GM23338 (cell line): ENCODE measurements at regions not wholly inside any gene's neighbourhood (a gene's known extent, or its start where the extent isn't known, plus 50 kb on each side); places are given as distances from the start of the nearest gene placed in this dataset.
"Not testable (repeated sequence)": the region's sequence is repeated elsewhere in the genome, so short reads cannot be mapped to it uniquely, and the experiment has no call there.

ENCODE experiments used
- ATAC-seq: fragments of 200-7000 bp; cut with Tn5 transposase; 3 replicates; pipeline ENCODE4 v1.9.1; 2020
- DNase-seq: peaks from one replicate; pipeline ENCODE4 v3.0.0-alpha.2; 2015; ENCODE audit warnings: low spot score
- H2AFZ ChIP-seq: fragments of 200-600 bp; sonication (generic); 2 replicates; pipeline ENCODE4 v1.8.0; 2016; ENCODE audit warnings: antibody characterized with exemption, mild to moderate bottlenecking, moderate library complexity
- H3F3A ChIP-seq: fragments of 200-600 bp; sonication (generic); replicated peaks from 2 replicates; pipeline ENCODE4 v1.8.0; 2017; ENCODE audit warnings: antibody characterized with exemption, mixed run types, low read depth
- H3K27ac ChIP-seq: fragments of 200-600 bp; sonication (generic); 2 replicates; pipeline ENCODE4 v1.6.1; 2016; ENCODE audit warnings: low read depth
- H3K27me3 ChIP-seq: fragments of 200-600 bp; sonication (generic); 2 replicates; pipeline ENCODE4 v1.8.0; 2016; ENCODE audit warnings: mild to moderate bottlenecking, mixed run types, moderate library complexity; ENCODE audit not compliant: insufficient read depth
- H3K36me3 ChIP-seq: fragments of 200-600 bp; sonication (generic); 2 replicates; pipeline ENCODE4 v1.8.0; 2016; ENCODE audit warnings: mild to moderate bottlenecking; ENCODE audit not compliant: insufficient read depth
- H3K4me1 ChIP-seq: fragments of 200-600 bp; sonication (generic); 2 replicates; pipeline ENCODE4 v1.8.0; 2016; ENCODE audit warnings: mild to moderate bottlenecking, moderate library complexity; ENCODE audit not compliant: insufficient read depth
- H3K4me2 ChIP-seq: fragments of 200-600 bp; sonication (generic); 2 replicates; pipeline ENCODE4 v1.7.1; 2017; ENCODE audit warnings: mixed run types
- H3K4me3 ChIP-seq: fragments of 200-600 bp; sonication (generic); 2 replicates; pipeline ENCODE4 v1.6.1; 2016; ENCODE audit warnings: mixed run types
- H3K79me2 ChIP-seq: fragments of 200-600 bp; sonication (generic); replicated peaks from 2 replicates; pipeline ENCODE4 v1.8.0; 2017; ENCODE audit warnings: mild to moderate bottlenecking; ENCODE audit not compliant: insufficient read depth
- H3K9me2 ChIP-seq: fragments of 200-600 bp; sonication (generic); 2 replicates; pipeline ENCODE4 v1.8.0; 2017; ENCODE audit not compliant: insufficient read depth
- H4K20me1 ChIP-seq: fragments of 200-600 bp; sonication (generic); replicated peaks from 2 replicates; pipeline ENCODE4 v1.8.0; 2017; ENCODE audit warnings: mild to moderate bottlenecking; ENCODE audit not compliant: insufficient read depth
- H3K27ac Mint-ChIP-seq: 2 replicates; pipeline ENCODE4 v1.8.0; 2020; ENCODE audit warnings: inconsistent platforms, mild to moderate bottlenecking, moderate library complexity, mixed read lengths
- H3K27me3 Mint-ChIP-seq: 3 replicates; pipeline ENCODE4 v1.8.0; 2022; ENCODE audit warnings: low read depth, mild to moderate bottlenecking, moderate library complexity, mixed read lengths, inconsistent platforms; ENCODE audit not compliant: insufficient read depth, poor library complexity
- H3K36me3 Mint-ChIP-seq: 3 replicates; pipeline ENCODE4 v1.8.0; 2021; ENCODE audit warnings: low read depth, mild to moderate bottlenecking, inconsistent platforms, moderate library complexity, mixed read lengths
- H3K4me1 Mint-ChIP-seq: 3 replicates; pipeline ENCODE4 v1.8.0; 2020; ENCODE audit warnings: mild to moderate bottlenecking, inconsistent platforms, mixed read lengths
- H3K4me3 Mint-ChIP-seq: 3 replicates; pipeline ENCODE4 v1.8.0; 2021; ENCODE audit warnings: moderate library complexity, mild to moderate bottlenecking, inconsistent platforms, mixed read lengths
- H3K9me3 Mint-ChIP-seq: 3 replicates; pipeline ENCODE4 v1.8.0; 2020; ENCODE audit warnings: moderate library complexity, mild to moderate bottlenecking, inconsistent platforms, mixed read lengths
- CREB1 ChIP-seq: fragments of 250-450 bp; sonication (Bioruptor Pico); IDR thresholded peaks from 2 replicates; pipeline ENCODE4 v1.5.0; 2020; ENCODE audit warnings: low read depth, mild to moderate bottlenecking, moderate library complexity
- EZH2 ChIP-seq: fragments of 200-600 bp; sonication (generic); IDR thresholded peaks from one replicate; pipeline ENCODE4 v1.8.0; 2017; ENCODE audit warnings: antibody characterized with exemption, mild to moderate bottlenecking, low read depth; ENCODE audit not compliant: unreplicated experiment
- EZH2phosphoT487 ChIP-seq: fragments of 200-600 bp; sonication (generic); IDR thresholded peaks from one replicate; pipeline ENCODE4 v1.8.1; 2018; ENCODE audit warnings: antibody characterized with exemption; ENCODE audit not compliant: unreplicated experiment
- JUNB ChIP-seq: IDR thresholded peaks from one replicate; pipeline ENCODE4 v1.6.1; 2016; ENCODE audit warnings: antibody characterized with exemption; ENCODE audit not compliant: unreplicated experiment
- NANOG ChIP-seq: IDR thresholded peaks from 2 replicates; pipeline ENCODE4 v1.6.1; 2016; ENCODE audit warnings: antibody characterized with exemption, borderline replicate concordance
- POLR2AphosphoS5 ChIP-seq: IDR thresholded peaks from 2 replicates; pipeline ENCODE4 v1.6.1; 2016; ENCODE audit warnings: antibody characterized with exemption, low read depth
- STAT1 ChIP-seq: IDR thresholded peaks from one replicate; pipeline ENCODE4 v1.6.1; 2016; ENCODE audit warnings: antibody characterized with exemption; ENCODE audit not compliant: unreplicated experiment
- ZNF114 ChIP-seq: fragments of 250-450 bp; sonication (Bioruptor Pico); IDR thresholded peaks from 2 replicates; pipeline ENCODE4 v1.5.0; 2020; ENCODE audit warnings: mild to moderate bottlenecking, moderate library complexity
- ZNF331 ChIP-seq: fragments of 250-450 bp; sonication (Bioruptor Pico); IDR thresholded peaks from 2 replicates; pipeline ENCODE4 v1.5.0; 2020; ENCODE audit warnings: low read depth, mild to moderate bottlenecking, moderate library complexity
- TF ChIP-seq, protein P1 (sequence below), 2 experiments: fragments of 200-600 bp in 1 of 2; sonication (generic) in 1 of 2; conservative IDR thresholded peaks; 2 replicates each; pipeline versions ENCODE4 v1.5.1 to v1.6.1; 2016 to 2017; ENCODE audit warnings: antibody characterized with exemption in 2 of 2, low read depth in 2 of 2, mild to moderate bottlenecking in 2 of 2, moderate library complexity in 1 of 2
- TF ChIP-seq, protein P2 (sequence below): IDR thresholded peaks from 2 replicates; pipeline ENCODE4 v1.6.1; 2016; ENCODE audit warnings: antibody characterized with exemption
- TF ChIP-seq, protein P3 (sequence below): fragments of 250-450 bp; sonication (Bioruptor Pico); IDR thresholded peaks from 2 replicates; pipeline ENCODE4 v1.5.0; 2020; ENCODE audit warnings: mild to moderate bottlenecking, moderate library complexity

DNA sequence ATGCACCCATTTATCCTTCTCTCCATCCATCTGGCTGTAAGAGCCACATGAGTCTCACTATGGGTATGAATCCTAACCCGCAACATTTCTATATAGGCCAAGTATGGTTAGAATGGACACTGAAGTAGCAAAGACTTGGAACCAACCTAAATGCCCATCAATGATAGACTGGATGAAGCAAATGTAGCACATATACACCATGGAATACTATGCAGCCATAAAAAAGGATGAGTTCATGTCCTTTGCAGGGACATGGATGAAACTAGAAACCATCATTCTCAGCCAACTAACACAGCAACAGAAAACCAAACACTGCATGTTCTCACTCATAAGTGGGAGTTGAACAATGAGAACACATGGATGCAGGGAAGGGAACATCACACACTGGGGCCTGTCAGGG lies 111.5 kb upstream of the SEM1 start:
- not testable (repeated sequence) for H3K27ac Mint-ChIP-seq, H3K4me1 ChIP-seq, H2AFZ ChIP-seq, H3K27ac ChIP-seq, H4K20me1 ChIP-seq, H3K9me3 Mint-ChIP-seq, H3K4me3 Mint-ChIP-seq, H3K36me3 ChIP-seq, H3K27me3 Mint-ChIP-seq, H3K36me3 Mint-ChIP-seq, H3K79me2 ChIP-seq, H3K4me3 ChIP-seq, H3K4me2 ChIP-seq, ATAC-seq, DNase-seq, H3K4me1 Mint-ChIP-seq, H3K9me2 ChIP-seq, H3F3A ChIP-seq, H3K27me3 ChIP-seq

DNA sequence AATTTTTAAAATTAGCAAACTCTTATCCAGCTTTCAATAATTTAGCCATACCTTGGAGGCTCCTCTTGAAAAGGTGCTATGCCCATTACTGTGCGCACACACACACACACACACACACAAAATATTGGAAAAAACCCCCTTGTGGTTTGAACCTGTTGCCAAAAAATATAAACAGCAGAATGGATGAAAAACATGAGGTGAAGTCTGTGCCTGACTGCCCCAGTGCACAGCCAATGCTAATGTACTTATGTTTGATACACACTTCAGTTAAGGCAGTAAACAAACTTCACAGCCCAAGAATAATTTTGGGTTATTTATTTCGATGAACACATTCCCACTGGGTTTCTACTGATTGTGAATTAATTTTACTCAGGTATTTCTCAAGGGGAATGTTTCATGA lies 113.2 kb upstream of the SEM1 start:
- ATAC-seq (no peak), DNase-seq (no peak)
- Histone ChIP-seq H2AFZ (no peak overlapping the region), H3K27ac (no peak overlapping the region), H3K4me2 (no peak overlapping the region), H3K9me2 (no peaks in the 10 kb centered on the region), H4K20me1 (no peaks in the 10 kb centered on the region), H3K79me2 (no peaks in the 10 kb centered on the region), H3K36me3 (no peaks in the 10 kb centered on the region), H3F3A (no peaks in the 10 kb centered on the region), H3K27me3 (no peaks in the 10 kb centered on the region), H3K4me1 (no peaks in the 10 kb centered on the region), H3K4me3 (no peak overlapping the region)
- Mint-ChIP-seq H3K27ac (no peak overlapping the region), H3K9me3 (no peaks in the 10 kb centered on the region), H3K36me3 (no peaks in the 10 kb centered on the region), H3K4me1 (no peaks in the 10 kb centered on the region), H3K4me3 (no peak overlapping the region), H3K27me3 (no peaks in the 10 kb centered on the region)
- no peak for TF ChIP-seq EZH2phosphoT487
- TF ChIP-seq NANOG, result no peak
- TF ChIP-seq, protein P1, sequence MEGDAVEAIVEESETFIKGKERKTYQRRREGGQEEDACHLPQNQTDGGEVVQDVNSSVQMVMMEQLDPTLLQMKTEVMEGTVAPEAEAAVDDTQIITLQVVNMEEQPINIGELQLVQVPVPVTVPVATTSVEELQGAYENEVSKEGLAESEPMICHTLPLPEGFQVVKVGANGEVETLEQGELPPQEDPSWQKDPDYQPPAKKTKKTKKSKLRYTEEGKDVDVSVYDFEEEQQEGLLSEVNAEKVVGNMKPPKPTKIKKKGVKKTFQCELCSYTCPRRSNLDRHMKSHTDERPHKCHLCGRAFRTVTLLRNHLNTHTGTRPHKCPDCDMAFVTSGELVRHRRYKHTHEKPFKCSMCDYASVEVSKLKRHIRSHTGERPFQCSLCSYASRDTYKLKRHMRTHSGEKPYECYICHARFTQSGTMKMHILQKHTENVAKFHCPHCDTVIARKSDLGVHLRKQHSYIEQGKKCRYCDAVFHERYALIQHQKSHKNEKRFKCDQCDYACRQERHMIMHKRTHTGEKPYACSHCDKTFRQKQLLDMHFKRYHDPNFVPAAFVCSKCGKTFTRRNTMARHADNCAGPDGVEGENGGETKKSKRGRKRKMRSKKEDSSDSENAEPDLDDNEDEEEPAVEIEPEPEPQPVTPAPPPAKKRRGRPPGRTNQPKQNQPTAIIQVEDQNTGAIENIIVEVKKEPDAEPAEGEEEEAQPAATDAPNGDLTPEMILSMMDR (conservative IDR thresholded peaks at IDR 0.05; ENCODE audit: low read depth in 2 of 2), result no peak
- no peak for TF ChIP-seq ZNF114 (CRISPR knock-in tag)
- TF ChIP-seq, protein P2, sequence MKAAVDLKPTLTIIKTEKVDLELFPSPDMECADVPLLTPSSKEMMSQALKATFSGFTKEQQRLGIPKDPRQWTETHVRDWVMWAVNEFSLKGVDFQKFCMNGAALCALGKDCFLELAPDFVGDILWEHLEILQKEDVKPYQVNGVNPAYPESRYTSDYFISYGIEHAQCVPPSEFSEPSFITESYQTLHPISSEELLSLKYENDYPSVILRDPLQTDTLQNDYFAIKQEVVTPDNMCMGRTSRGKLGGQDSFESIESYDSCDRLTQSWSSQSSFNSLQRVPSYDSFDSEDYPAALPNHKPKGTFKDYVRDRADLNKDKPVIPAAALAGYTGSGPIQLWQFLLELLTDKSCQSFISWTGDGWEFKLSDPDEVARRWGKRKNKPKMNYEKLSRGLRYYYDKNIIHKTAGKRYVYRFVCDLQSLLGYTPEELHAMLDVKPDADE, result no peak
- no peak for TF ChIP-seq CREB1
- TF ChIP-seq JUNB, result no peak
- TF ChIP-seq STAT1, result no peak
- TF ChIP-seq, protein P3, sequence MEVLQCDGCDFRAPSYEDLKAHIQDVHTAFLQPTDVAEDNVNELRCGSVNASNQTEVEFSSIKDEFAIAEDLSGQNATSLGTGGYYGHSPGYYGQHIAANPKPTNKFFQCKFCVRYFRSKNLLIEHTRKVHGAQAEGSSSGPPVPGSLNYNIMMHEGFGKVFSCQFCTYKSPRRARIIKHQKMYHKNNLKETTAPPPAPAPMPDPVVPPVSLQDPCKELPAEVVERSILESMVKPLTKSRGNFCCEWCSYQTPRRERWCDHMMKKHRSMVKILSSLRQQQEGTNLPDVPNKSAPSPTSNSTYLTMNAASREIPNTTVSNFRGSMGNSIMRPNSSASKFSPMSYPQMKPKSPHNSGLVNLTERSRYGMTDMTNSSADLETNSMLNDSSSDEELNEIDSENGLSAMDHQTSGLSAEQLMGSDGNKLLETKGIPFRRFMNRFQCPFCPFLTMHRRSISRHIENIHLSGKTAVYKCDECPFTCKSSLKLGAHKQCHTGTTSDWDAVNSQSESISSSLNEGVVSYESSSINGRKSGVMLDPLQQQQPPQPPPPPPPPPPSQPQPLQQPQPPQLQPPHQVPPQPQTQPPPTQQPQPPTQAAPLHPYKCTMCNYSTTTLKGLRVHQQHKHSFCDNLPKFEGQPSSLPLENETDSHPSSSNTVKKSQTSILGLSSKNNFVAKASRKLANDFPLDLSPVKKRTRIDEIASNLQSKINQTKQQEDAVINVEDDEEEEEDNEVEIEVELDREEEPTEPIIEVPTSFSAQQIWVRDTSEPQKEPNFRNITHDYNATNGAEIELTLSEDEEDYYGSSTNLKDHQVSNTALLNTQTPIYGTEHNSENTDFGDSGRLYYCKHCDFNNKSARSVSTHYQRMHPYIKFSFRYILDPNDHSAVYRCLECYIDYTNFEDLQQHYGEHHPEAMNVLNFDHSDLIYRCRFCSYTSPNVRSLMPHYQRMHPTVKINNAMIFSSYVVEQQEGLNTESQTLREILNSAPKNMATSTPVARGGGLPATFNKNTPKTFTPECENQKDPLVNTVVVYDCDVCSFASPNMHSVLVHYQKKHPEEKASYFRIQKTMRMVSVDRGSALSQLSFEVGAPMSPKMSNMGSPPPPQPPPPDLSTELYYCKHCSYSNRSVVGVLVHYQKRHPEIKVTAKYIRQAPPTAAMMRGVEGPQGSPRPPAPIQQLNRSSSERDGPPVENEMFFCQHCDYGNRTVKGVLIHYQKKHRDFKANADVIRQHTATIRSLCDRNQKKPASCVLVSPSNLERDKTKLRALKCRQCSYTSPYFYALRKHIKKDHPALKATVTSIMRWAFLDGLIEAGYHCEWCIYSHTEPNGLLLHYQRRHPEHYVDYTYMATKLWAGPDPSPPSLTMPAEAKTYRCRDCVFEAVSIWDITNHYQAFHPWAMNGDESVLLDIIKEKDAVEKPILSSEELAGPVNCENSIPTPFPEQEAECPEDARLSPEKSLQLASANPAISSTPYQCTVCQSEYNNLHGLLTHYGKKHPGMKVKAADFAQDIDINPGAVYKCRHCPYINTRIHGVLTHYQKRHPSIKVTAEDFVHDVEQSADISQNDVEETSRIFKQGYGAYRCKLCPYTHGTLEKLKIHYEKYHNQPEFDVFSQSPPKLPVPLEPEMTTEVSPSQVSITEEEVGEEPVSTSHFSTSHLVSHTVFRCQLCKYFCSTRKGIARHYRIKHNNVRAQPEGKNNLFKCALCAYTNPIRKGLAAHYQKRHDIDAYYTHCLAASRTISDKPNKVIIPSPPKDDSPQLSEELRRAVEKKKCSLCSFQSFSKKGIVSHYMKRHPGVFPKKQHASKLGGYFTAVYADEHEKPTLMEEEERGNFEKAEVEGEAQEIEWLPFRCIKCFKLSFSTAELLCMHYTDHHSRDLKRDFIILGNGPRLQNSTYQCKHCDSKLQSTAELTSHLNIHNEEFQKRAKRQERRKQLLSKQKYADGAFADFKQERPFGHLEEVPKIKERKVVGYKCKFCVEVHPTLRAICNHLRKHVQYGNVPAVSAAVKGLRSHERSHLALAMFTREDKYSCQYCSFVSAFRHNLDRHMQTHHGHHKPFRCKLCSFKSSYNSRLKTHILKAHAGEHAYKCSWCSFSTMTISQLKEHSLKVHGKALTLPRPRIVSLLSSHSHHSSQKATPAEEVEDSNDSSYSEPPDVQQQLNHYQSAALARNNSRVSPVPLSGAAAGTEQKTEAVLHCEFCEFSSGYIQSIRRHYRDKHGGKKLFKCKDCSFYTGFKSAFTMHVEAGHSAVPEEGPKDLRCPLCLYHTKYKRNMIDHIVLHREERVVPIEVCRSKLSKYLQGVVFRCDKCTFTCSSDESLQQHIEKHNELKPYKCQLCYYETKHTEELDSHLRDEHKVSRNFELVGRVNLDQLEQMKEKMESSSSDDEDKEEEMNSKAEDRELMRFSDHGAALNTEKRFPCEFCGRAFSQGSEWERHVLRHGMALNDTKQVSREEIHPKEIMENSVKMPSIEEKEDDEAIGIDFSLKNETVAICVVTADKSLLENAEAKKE, result no peak
- TF ChIP-seq ZNF331 (CRISPR knock-in tag), result no peak
- no peak for TF ChIP-seq POLR2AphosphoS5
- no peak for TF ChIP-seq EZH2
